H9 (cell line): ENCODE measurements at regions not wholly inside any gene's neighbourhood (a gene's known extent, or its start where the extent isn't known, plus 50 kb on each side); places are given as distances from the start of the nearest gene placed in this dataset.

Experiments
- DNase-seq: peaks from one replicate; pipeline ENCODE4 v3.0.0-alpha.2; 2017
- H2AFZ ChIP-seq: one replicate; pipeline ENCODE4 v1.6.1; 2013; ENCODE audit warnings: mild to moderate bottlenecking, low read length, control low read depth, moderate library complexity
- H2AK5ac ChIP-seq: 2 replicates; pipeline ENCODE4 v1.6.1; 2013; ENCODE audit warnings: low read length, control low read depth, mixed read lengths; ENCODE audit not compliant: insufficient read length
- H2BK120ac ChIP-seq: one replicate; pipeline ENCODE4 v1.6.1; 2013; ENCODE audit warnings: low read depth, mild to moderate bottlenecking, low read length, control low read depth, inconsistent platforms; ENCODE audit not compliant: poor library complexity, severe bottlenecking
- H2BK12ac ChIP-seq: 2 replicates; pipeline ENCODE4 v1.6.1; 2013; ENCODE audit warnings: low read length, control low read depth, mixed read lengths, low read depth; ENCODE audit not compliant: insufficient read length
- H2BK15ac ChIP-seq: 2 replicates; pipeline ENCODE4 v1.6.1; 2013; ENCODE audit warnings: low read depth, low read length, control low read depth
- H2BK20ac ChIP-seq: one replicate; pipeline ENCODE4 v1.6.1; 2013; ENCODE audit warnings: low read depth, mild to moderate bottlenecking, low read length, control low read depth, inconsistent platforms; ENCODE audit not compliant: poor library complexity, severe bottlenecking
- H2BK5ac ChIP-seq: 2 replicates; pipeline ENCODE4 v1.6.1; 2013; ENCODE audit warnings: low read length, control low read depth, mixed read lengths; ENCODE audit not compliant: insufficient read length
- H3K14ac ChIP-seq: 2 replicates; pipeline ENCODE4 v1.6.1; 2013; ENCODE audit warnings: low read length, control low read depth; ENCODE audit not compliant: insufficient read depth
- H3K18ac ChIP-seq: 2 replicates; pipeline ENCODE4 v1.6.1; 2013; ENCODE audit warnings: low read depth, mild to moderate bottlenecking, mixed read lengths, low read length, control low read depth; ENCODE audit not compliant: insufficient read length
- H3K23ac ChIP-seq: 2 replicates; pipeline ENCODE4 v1.6.1; 2013; ENCODE audit warnings: low read length, control low read depth, mixed read lengths, low read depth; ENCODE audit not compliant: insufficient read length
- H3K23me2 ChIP-seq: 2 replicates; pipeline ENCODE4 v1.6.1; 2013; ENCODE audit warnings: low read depth, mild to moderate bottlenecking, mixed read lengths, low read length, control low read depth; ENCODE audit not compliant: insufficient read length, poor library complexity, severe bottlenecking
- H3K27ac ChIP-seq: 2 replicates; pipeline ENCODE4 v1.5.1; 2013; ENCODE audit warnings: low read length, control low read depth, mixed read lengths, low read depth; ENCODE audit not compliant: insufficient read length
- H3K27me3 ChIP-seq: 2 replicates; pipeline ENCODE4 v1.6.1; 2013; ENCODE audit warnings: low read length, control low read depth, inconsistent platforms; ENCODE audit not compliant: insufficient read depth
- H3K4ac ChIP-seq: 2 replicates; pipeline ENCODE4 v1.6.1; 2013; ENCODE audit warnings: low read depth, mild to moderate bottlenecking, control low read depth, inconsistent platforms, low read length, moderate library complexity
- H3K4me1 ChIP-seq: 2 replicates; pipeline ENCODE4 v1.6.1; 2013; ENCODE audit warnings: low read length, control low read depth, inconsistent platforms; ENCODE audit not compliant: insufficient read depth
- H3K4me2 ChIP-seq: 2 replicates; pipeline ENCODE4 v1.6.1; 2013; ENCODE audit warnings: low read length, control low read depth, mixed read lengths; ENCODE audit not compliant: insufficient read length, insufficient read depth
- H3K56ac ChIP-seq: 2 replicates; pipeline ENCODE4 v1.6.1; 2013; ENCODE audit warnings: low read depth, mild to moderate bottlenecking, mixed read lengths, low read length, control low read depth; ENCODE audit not compliant: insufficient read length
- H3K79me1 ChIP-seq: 2 replicates; pipeline ENCODE4 v1.6.1; 2013; ENCODE audit warnings: low read depth, mild to moderate bottlenecking, moderate library complexity, low read length, control low read depth, inconsistent platforms; ENCODE audit not compliant: insufficient read depth, poor library complexity, severe bottlenecking
- H3K79me2 ChIP-seq: 2 replicates; pipeline ENCODE4 v1.6.1; 2013; ENCODE audit warnings: low read length, control low read depth, inconsistent platforms; ENCODE audit not compliant: insufficient read depth
- H3K9ac ChIP-seq: 2 replicates; pipeline ENCODE4 v1.6.1; 2013; ENCODE audit warnings: low read length, control low read depth, mixed read lengths; ENCODE audit not compliant: insufficient read length; ENCODE audit errors: extremely low read depth
- H3K9me3 ChIP-seq: one replicate; pipeline ENCODE4 v1.6.1; 2013; ENCODE audit warnings: low read depth, low read length, inconsistent platforms; ENCODE audit not compliant: control insufficient read depth
- H3T11ph ChIP-seq: one replicate; pipeline ENCODE4 v1.6.1; 2013; ENCODE audit warnings: mild to moderate bottlenecking, low read length, control low read depth, inconsistent platforms
- H4K20me1 ChIP-seq: one replicate; pipeline ENCODE4 v1.6.1; 2013; ENCODE audit not compliant: control insufficient read depth, insufficient read length, insufficient read depth
- H4K5ac ChIP-seq: 2 replicates; pipeline ENCODE4 v1.6.1; 2013; ENCODE audit warnings: low read depth, mild to moderate bottlenecking, mixed read lengths, low read length, control low read depth; ENCODE audit not compliant: insufficient read length
- H4K8ac ChIP-seq: replicated peaks from 2 replicates; pipeline ENCODE4 v1.6.1; 2013; ENCODE audit warnings: low read length, control low read depth, mixed read lengths, low read depth; ENCODE audit not compliant: insufficient read length
- H4K91ac ChIP-seq: 2 replicates; pipeline ENCODE4 v1.6.1; 2013; ENCODE audit warnings: low read depth, mild to moderate bottlenecking, moderate library complexity, mixed read lengths, low read length, control low read depth; ENCODE audit not compliant: insufficient read length
- H3K27ac Mint-ChIP-seq, 3 experiments: 2 replicates in 2 of 3; 3 replicates in 1 of 3; pipeline ENCODE4 v1.8.0; 2020 to 2021; ENCODE audit warnings: mixed read lengths in 3 of 3, mild to moderate bottlenecking in 1 of 3, moderate library complexity in 1 of 3
- H3K27me3 Mint-ChIP-seq: 2 replicates; pipeline ENCODE4 v1.8.0; 2021; ENCODE audit warnings: low read depth, mild to moderate bottlenecking, moderate library complexity, mixed read lengths
- H3K36me3 Mint-ChIP-seq, 3 experiments: 2 replicates in 2 of 3; 3 replicates in 1 of 3; pipeline ENCODE4 v1.8.0; 2020 to 2021; ENCODE audit warnings: low read depth in 3 of 3, mixed read lengths in 3 of 3; ENCODE audit not compliant: insufficient read depth in 1 of 3
- H3K4me1 Mint-ChIP-seq, 2 experiments: 2 replicates each; pipeline ENCODE4 v1.8.0; 2020; ENCODE audit warnings: mixed read lengths in 2 of 2
- H3K4me3 Mint-ChIP-seq, 2 experiments: 2 replicates in 1 of 2; 3 replicates in 1 of 2; pipeline ENCODE4 v1.8.0; 2020 to 2021; ENCODE audit warnings: mild to moderate bottlenecking in 2 of 2, mixed read lengths in 2 of 2, moderate library complexity in 1 of 2
- H3K9me3 Mint-ChIP-seq, 2 experiments: 2 replicates in 1 of 2; 3 replicates in 1 of 2; pipeline ENCODE4 v1.8.0; 2020; ENCODE audit warnings: mild to moderate bottlenecking in 2 of 2, mixed read lengths in 2 of 2, moderate library complexity in 1 of 2
- CTCF ChIP-seq: fragments of 200-600 bp; sonication (generic); conservative IDR thresholded peaks from 3 replicates; pipeline ENCODE4 v1.8.0; 2021; ENCODE audit warnings: antibody characterized with exemption, mild to moderate bottlenecking
- WGBS: extraction: QIAGEN DNeasy Blood & Tissue Kit; methylation state at CpG from one replicate; pipeline ENCODE4 v1.1.7; 2013; ENCODE audit warnings: missing lambda C conversion rate, low lambda C conversion rate, mixed read lengths; ENCODE audit not compliant: insufficient read length; ENCODE audit errors: extremely low coverage; 5-methylcytosine and 5-hydroxymethylcytosine counted together

- Histone ChIP-seq H3T11ph (no peak overlapping the region), H3K4me2 (no peak overlapping the region), H3K14ac (no peak overlapping the region), H3K18ac (no peak overlapping the region), H3K27ac (no peak overlapping the region), H4K20me1 (no peaks in the 10 kb centered on the region), H3K23ac (no peak overlapping the region), H3K9me3 (no peaks in the 10 kb centered on the region), H3K27me3 (no peaks in the 10 kb centered on the region), H3K9ac (no peak overlapping the region), H3K56ac (no peak overlapping the region), H2BK20ac (no peak overlapping the region), H2AFZ (no peak overlapping the region), H4K91ac (no peak overlapping the region), H2BK120ac (no peak overlapping the region), H2BK5ac (no peak overlapping the region), H2AK5ac (no peak overlapping the region), H2BK15ac (no peak overlapping the region), H4K8ac (no peak overlapping the region), H3K79me1 (no peaks in the 10 kb centered on the region), H3K79me2 (no peaks in the 10 kb centered on the region), H3K4ac (no peak overlapping the region), H3K23me2 (no peaks in the 10 kb centered on the region), H3K4me1 (no peaks in the 10 kb centered on the region), H4K5ac (no peak overlapping the region), H2BK12ac (no peak overlapping the region)
- H3K27me3 Mint-ChIP-seq, result no peaks in the 10 kb centered on the region
- H3K4me1 Mint-ChIP-seq, result 0 out of 4 replicates have a peak, but pooled peaks cover 0 to 5% of the 10 kb centered on the region in 2 experiments
- H3K4me3 Mint-ChIP-seq, result no peak overlapping the region
- WGBS, result no CpG with 5 or more reads among the region's 3 CpGs
- no peak overlapping the region for H3K27ac Mint-ChIP-seq
- no peaks in the 10 kb centered on the region; a peak in 1 of 5 replicates for H3K9me3 Mint-ChIP-seq
- DNase-seq, result no peak
- no peaks in the 10 kb centered on the region for H3K36me3 Mint-ChIP-seq
- TF ChIP-seq CTCF, result no peak
These were observed 489.9 kb downstream of the PSAT1 start for GRCh38 chr9:78786794-78787193.
